Activated CD8-positive, alpha-beta memory T cell treated with anti-CD3 and anti-CD28 coated beads for 4 hours (primary cell): ENCODE measurements at regions not wholly inside any gene's neighbourhood (a gene's known extent, or its start where the extent isn't known, plus 50 kb on each side); places are given as distances from the start of the nearest gene placed in this dataset.
"Not testable (repeated sequence)": the region's sequence is repeated elsewhere in the genome, so short reads cannot be mapped to it uniquely, and the experiment has no call there.

Source experiments
- DNase-seq, 2 donors: peaks; one replicate each; pipeline ENCODE4 v3.0.0-alpha.2; 2020; ENCODE audit warnings: low read depth in 2 of 2

DNA sequence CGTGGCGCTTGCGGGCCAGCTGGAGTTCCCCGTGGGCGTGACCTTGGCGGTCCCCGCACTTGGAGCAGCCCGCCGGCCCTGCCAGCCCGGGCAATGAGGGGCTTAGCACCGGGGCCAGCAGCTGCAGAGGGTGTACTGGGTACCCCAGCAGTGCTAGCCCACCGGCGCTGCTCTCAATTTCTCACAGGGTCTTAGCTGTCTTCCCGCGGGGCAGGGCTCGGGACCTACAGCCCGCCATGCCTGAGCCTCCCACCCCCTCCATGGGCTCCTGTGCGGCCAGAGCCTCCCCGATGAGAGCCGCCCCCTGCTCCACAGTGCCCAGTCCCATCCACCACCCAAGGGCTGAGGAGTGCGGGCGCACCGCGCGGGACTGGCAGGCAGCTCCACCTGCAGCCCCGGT, 94.0 kb upstream of the NIPBL start:
- DNase-seq: not testable (repeated sequence)

- no peak for DNase-seq
These were observed 90.0 kb upstream of the NIPBL start for GRCh38 chr5:36786448-36787012.

DNA sequence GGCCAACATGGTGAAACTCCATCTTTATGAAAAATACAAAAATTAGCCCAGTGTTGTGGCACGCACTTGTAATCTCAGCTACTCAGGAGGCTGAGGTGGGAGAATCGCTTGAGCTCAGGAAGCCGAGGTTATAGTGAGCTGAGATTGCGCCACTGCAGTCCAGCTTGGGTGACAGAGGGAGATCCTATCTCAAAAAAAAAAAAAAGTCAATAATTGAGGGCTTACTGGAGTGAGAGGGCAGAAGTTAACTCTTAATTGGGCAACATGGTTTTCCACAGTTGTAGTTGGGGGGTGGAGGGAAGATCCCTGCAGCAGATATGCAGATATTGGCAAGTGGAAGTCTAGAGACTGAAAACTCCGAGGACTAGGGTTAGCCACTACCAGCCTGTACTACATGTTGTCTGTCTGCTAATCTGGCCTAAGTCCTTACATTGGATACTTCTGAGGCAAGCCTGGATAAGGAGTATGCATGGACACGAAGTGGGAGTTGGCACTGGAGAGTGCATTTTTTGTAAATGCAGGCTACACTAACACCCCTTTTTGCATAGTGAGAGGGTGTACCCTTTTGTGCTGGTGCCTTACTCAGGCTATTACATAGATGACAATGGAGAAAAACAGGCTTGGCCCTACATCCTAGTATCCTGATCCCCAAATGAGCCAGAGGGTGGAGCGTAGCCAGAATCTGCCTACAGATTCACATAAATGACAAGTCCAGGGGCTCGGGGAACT, 89.0 kb upstream of the NIPBL start:
- DNase-seq: no peak

DNA sequence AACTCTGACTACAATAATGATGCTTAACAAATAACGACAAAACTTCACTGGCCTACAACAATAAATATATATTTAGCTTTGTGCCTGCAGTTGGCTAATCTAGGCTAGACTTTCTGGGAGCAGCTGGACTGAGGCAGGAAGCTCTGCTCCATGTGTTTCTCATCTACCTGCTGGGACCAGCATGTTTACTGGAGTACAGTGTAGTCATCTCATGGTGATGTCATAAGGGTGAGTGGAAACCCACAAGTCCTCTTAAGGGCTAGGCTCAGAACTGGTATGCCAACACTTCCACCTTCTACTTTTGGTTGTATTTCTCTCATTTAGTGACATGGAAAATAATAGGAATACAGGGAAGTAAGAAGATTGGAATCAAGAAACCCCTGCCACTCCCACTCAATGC, 85.7 kb upstream of the NIPBL start:
- DNase-seq: no peak

DNA sequence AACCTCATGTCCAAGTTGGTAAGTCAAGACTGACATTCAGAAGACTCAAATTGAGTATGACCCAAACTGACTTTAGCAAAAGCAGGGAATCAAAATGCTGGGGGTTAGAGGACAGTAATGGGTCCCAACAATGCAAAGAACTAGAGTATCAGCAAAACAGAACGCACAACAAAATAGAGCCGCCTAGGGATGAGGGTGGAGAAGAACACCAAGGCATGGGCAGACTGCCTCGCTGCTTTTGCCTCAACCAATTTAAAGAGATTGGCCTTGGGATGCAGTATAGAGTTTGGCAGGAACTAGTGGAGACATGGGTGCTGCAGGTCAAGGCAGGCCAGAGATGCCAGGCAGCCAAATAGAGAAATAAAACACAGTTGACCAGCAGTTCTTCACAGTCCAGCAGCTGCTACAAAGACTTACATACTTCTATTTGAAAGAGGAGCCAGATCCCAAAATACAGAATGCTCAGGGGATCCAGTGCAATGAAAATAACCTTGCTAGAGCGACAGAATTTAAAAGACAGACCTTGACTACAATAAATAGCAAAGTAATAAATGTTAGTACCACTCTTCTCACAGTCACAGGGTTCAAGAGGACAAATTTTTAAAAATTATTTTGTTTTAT, 83.9 kb upstream of the NIPBL start:
- DNase-seq: no peak

- no peak for DNase-seq
These were observed 81.2 kb upstream of the NIPBL start for GRCh38 chr5:36795366-36795765.

- DNase-seq: no peak
These were observed 80.4 kb upstream of the NIPBL start for GRCh38 chr5:36796155-36796554.

- DNase-seq: no peak
These were observed 75.0 kb upstream of the NIPBL start for GRCh38 chr5:36801523-36801922.

GRCh38 chr5:36802187-36802586, 74.4 kb upstream of the NIPBL start:
- no peak for DNase-seq

DNA sequence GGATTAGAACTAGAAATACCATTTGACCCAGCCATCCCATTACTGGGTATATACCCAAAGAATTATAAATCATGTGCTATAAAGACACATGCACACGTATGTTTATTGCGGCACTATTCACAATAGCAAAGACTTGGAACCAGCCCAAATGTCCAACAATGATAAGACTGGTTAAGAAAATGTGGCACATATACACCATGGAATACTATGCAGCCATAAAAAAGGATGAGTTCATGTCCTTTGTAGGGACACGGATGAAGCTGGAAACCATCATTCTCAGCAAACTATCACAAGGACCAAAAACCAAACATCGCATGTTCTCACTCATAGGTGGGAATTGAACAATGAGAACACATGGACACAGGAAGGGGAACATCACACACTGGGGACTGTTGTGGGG, 63.3 kb upstream of the NIPBL start:
- not testable (repeated sequence) for DNase-seq

DNA sequence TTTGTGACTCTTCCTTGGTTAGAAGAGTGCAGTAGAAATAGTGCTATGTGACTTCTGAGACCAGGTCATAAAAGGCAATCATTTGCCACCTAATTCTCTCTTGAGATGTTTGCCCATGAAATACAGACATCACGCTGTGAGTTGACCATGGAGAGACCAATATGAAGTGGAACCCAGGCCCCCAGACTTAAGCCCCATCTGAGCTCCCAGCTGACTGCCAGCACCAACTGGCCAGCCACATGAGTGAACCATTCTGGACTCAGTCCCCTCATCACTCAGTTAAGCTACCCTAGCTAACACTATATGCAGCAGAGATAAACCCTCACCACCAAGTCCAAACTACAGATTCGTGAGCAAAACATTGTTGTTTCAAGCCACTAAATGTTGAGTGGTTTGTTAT, 60.7 kb upstream of the NIPBL start:
- DNase-seq: no peak

- no peak for DNase-seq
These were observed 55.7 kb upstream of the NIPBL start for GRCh38 chr5:36820900-36821299.

- DNase-seq: no peak
These were observed 49.9 kb upstream of the NIPBL start for GRCh38 chr5:36826694-36827093.
